ENCODE measurements at regions not wholly inside any gene's neighbourhood (a gene's known extent, or its start where the extent isn't known, plus 50 kb on each side); places are given as distances from the start of the nearest gene placed in this dataset.

DNA sequence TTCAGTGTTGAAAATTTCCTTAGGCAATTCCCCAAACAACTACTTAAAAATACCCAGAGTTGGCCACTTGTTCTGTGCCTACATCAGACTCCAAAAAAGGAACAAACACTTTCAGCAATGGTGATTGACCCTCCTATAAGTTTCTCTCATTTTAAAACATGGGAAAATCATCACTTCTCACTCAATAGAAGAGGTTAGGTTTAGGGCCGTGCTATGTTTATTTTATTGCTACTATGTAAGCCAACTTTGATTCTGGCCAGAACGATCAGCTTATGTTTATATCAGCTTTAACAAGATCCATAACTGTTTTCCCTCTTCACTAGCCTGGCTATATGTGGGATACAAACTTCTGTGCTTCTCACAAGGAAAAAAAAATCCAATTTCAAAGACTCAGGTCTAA lies 133.1 kb downstream of the MTNR1A start:
- Histone ChIP-seq H3K36me3 (replicated peaks in 1 of 2; ENCODE audit: control insufficient read depth in 2 of 2, insufficient read depth in 2 of 2, low read length in 2 of 2) (no peaks in the 10 kb centered on the region), H3K9ac (ENCODE audit: low read depth, low read length, poor library complexity) (no peak overlapping the region), H3K18ac (ENCODE audit: low read length) (no peak overlapping the region), H2BK12ac (ENCODE audit: low read length) (no peak overlapping the region), H2AK5ac (ENCODE audit: low read depth, low read length) (no peak overlapping the region), H4K91ac (ENCODE audit: low read depth, low read length, poor library complexity) (no peak overlapping the region), H3K23ac (ENCODE audit: low read depth, low read length, poor library complexity) (no peak overlapping the region), H3K4me2 (ENCODE audit: insufficient read depth, low read length, poor library complexity, severe bottlenecking) (no peak overlapping the region), H2BK5ac (ENCODE audit: low read length) (no peak overlapping the region), H4K8ac (ENCODE audit: low read depth, low read length) (no peak overlapping the region), H3K14ac (ENCODE audit: low read length) (no peak overlapping the region), H3K79me1 (ENCODE audit: low read depth, low read length) (no peaks in the 10 kb centered on the region), H3K4me1 (ENCODE audit: control insufficient read depth in 2 of 2, insufficient read depth in 1 of 2, low read depth in 1 of 2, low read length in 2 of 2) (no peaks in the 10 kb centered on the region), H3K27ac (replicated peaks; ENCODE audit: low read length) (no peak overlapping the region), H3K4me3 (ENCODE audit: low read length in 2 of 2) (no peak overlapping the region), H2BK15ac (ENCODE audit: low read length) (no peak overlapping the region), H2AFZ (ENCODE audit: low read length) (no peak overlapping the region), H3K9me3 (replicated peaks in 1 of 2; ENCODE audit: control insufficient read depth in 2 of 2, insufficient read depth in 1 of 2, low read depth in 1 of 2, low read length in 2 of 2) (no peaks in the 10 kb centered on the region), H3K27me3 (ENCODE audit: control insufficient read depth in 3 of 3, insufficient read depth in 3 of 3, low read depth in 1 of 3, low read length in 3 of 3) (peaks cover 0 to 5% (median 0%) of the 10 kb centered on the region in 3 experiments), H2BK120ac (ENCODE audit: low read depth, low read length) (no peak overlapping the region), H3K4ac (ENCODE audit: low read length) (no peak overlapping the region)
- DNase-seq (ENCODE audit: low spot score) = no peak
- WGBS, 2 donors (ENCODE audit: extremely low coverage in 2 of 2, insufficient read length in 2 of 2, insufficient replicate concordance in 1 of 2) = no CpG with 5 or more reads among the region's 2 CpGs

GRCh38 chr4:186416451-186417060 lies 138.8 kb downstream of the MTNR1A start:
- DNase-seq (ENCODE audit: low spot score) = no peak

DNA sequence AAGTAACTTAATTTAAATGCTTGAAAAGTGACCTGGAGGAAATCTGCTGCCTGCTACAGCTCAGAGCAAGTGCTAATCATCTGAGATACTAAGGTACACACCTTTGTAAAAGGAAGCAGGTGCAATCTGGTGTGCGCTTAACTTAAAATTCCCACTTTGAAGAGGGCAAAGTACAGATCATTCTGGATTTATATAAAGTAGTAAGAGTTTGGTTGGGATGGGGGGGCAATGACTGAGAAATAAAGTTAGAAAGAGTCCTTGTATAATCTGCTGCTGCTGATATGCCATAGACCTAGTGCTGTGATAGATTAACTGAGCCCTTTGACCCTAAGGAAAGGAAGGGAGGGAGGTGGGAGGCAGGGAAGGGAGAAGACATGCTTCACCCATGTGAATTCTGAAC lies 141.0 kb downstream of the MTNR1A start:
- Histone ChIP-seq H3K4me2 (ENCODE audit: insufficient read depth, low read length, poor library complexity, severe bottlenecking) (no peak overlapping the region), H3K27ac (replicated peaks; ENCODE audit: low read length) (no peak overlapping the region), H4K91ac (ENCODE audit: low read depth, low read length, poor library complexity) (no peak overlapping the region), H3K14ac (ENCODE audit: low read length) (no peak overlapping the region), H3K79me1 (ENCODE audit: low read depth, low read length) (no peaks in the 10 kb centered on the region), H3K9me3 (replicated peaks in 1 of 2; ENCODE audit: control insufficient read depth in 2 of 2, insufficient read depth in 1 of 2, low read depth in 1 of 2, low read length in 2 of 2) (no peaks in the 10 kb centered on the region), H3K4me3 (ENCODE audit: low read length in 2 of 2) (no peak overlapping the region), H2BK5ac (ENCODE audit: low read length) (no peak overlapping the region), H3K23ac (ENCODE audit: low read depth, low read length, poor library complexity) (no peak overlapping the region), H2AFZ (ENCODE audit: low read length) (no peak overlapping the region), H3K9ac (ENCODE audit: low read depth, low read length, poor library complexity) (no peak overlapping the region), H4K8ac (ENCODE audit: low read depth, low read length) (no peak overlapping the region), H3K4ac (ENCODE audit: low read length) (no peak overlapping the region), H3K4me1 (ENCODE audit: control insufficient read depth in 2 of 2, insufficient read depth in 1 of 2, low read depth in 1 of 2, low read length in 2 of 2) (no peaks in the 10 kb centered on the region), H3K36me3 (replicated peaks in 1 of 2; ENCODE audit: control insufficient read depth in 2 of 2, insufficient read depth in 2 of 2, low read length in 2 of 2) (no peaks in the 10 kb centered on the region), H2AK5ac (ENCODE audit: low read depth, low read length) (no peak overlapping the region), H3K18ac (ENCODE audit: low read length) (no peak overlapping the region), H2BK120ac (ENCODE audit: low read depth, low read length) (no peak overlapping the region), H2BK12ac (ENCODE audit: low read length) (no peak overlapping the region), H3K27me3 (ENCODE audit: control insufficient read depth in 3 of 3, insufficient read depth in 3 of 3, low read depth in 1 of 3, low read length in 3 of 3) (peaks cover 0 to 4% (median 0%) of the 10 kb centered on the region in 3 experiments), H2BK15ac (ENCODE audit: low read length) (no peak overlapping the region)
- DNase-seq (ENCODE audit: low spot score) = no peak
- no CpG with 5 or more reads among the region's 1 CpG for WGBS, 2 donors (ENCODE audit: extremely low coverage in 2 of 2, insufficient read length in 2 of 2, insufficient replicate concordance in 1 of 2)

More at GRCh38 chr4:186416451-186417060, 138.8 kb downstream of the MTNR1A start:
- no peak overlapping the region for H4K91ac ChIP-seq (ENCODE audit: low read depth, low read length, poor library complexity)
- H2AFZ ChIP-seq (ENCODE audit: low read length) = no peak overlapping the region
- no peak overlapping the region for H3K18ac ChIP-seq (ENCODE audit: low read length)
- no peak overlapping the region for H2BK12ac ChIP-seq (ENCODE audit: low read length)
- no peak overlapping the region for H3K23ac ChIP-seq (ENCODE audit: low read depth, low read length, poor library complexity)
- H3K27me3 ChIP-seq (ENCODE audit: control insufficient read depth in 3 of 3, insufficient read depth in 3 of 3, low read depth in 1 of 3, low read length in 3 of 3) = peaks cover 0 to 4% (median 0%) of the 10 kb centered on the region in 3 experiments
- no peak overlapping the region for H2BK120ac ChIP-seq (ENCODE audit: low read depth, low read length)
- no peak overlapping the region for H2BK5ac ChIP-seq (ENCODE audit: low read length)
- H3K27ac ChIP-seq (replicated peaks; ENCODE audit: low read length) = no peak overlapping the region
- no peak overlapping the region for H3K4ac ChIP-seq (ENCODE audit: low read length)
- H3K14ac ChIP-seq (ENCODE audit: low read length) = peak overlapping the region; percentile 32
- no peaks in the 10 kb centered on the region for H3K4me1 ChIP-seq (ENCODE audit: control insufficient read depth in 2 of 2, insufficient read depth in 1 of 2, low read depth in 1 of 2, low read length in 2 of 2)
- H3K4me2 ChIP-seq (ENCODE audit: insufficient read depth, low read length, poor library complexity, severe bottlenecking) = no peak overlapping the region
- H3K9ac ChIP-seq (ENCODE audit: low read depth, low read length, poor library complexity) = no peak overlapping the region
- H2AK5ac ChIP-seq (ENCODE audit: low read depth, low read length) = no peak overlapping the region
- H4K8ac ChIP-seq (ENCODE audit: low read depth, low read length) = no peak overlapping the region
- no CpG with 5 or more reads among the region's 5 CpGs for WGBS, 2 donors (ENCODE audit: extremely low coverage in 2 of 2, insufficient read length in 2 of 2, insufficient replicate concordance in 1 of 2)
- H3K36me3 ChIP-seq (replicated peaks in 1 of 2; ENCODE audit: control insufficient read depth in 2 of 2, insufficient read depth in 2 of 2, low read length in 2 of 2) = no peaks in the 10 kb centered on the region
- H2BK15ac ChIP-seq (ENCODE audit: low read length) = no peak overlapping the region
- H3K4me3 ChIP-seq (ENCODE audit: low read length in 2 of 2) = no peak overlapping the region
- no peaks in the 10 kb centered on the region for H3K79me1 ChIP-seq (ENCODE audit: low read depth, low read length)
- no peaks in the 10 kb centered on the region for H3K9me3 ChIP-seq (replicated peaks in 1 of 2; ENCODE audit: control insufficient read depth in 2 of 2, insufficient read depth in 1 of 2, low read depth in 1 of 2, low read length in 2 of 2)

DNA sequence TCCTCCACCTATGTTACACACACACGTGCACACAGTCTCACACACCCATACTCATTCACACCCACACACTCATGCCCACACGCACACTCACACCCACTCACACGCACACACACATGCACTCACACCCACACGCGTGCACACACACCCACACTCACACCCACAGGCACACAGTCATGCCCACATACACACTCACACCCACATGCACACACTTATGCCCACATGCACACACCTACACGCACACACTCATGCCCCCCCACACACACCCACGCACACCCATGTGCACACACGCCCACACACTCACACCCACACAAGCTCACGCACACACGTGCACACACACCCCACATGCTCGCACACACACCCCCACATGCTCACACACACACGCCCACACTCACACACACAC lies 140.0 kb downstream of the F11 start:
- H3K18ac ChIP-seq (ENCODE audit: low read length) = no peak overlapping the region
- WGBS, 2 donors (ENCODE audit: extremely low coverage in 2 of 2, insufficient read length in 2 of 2, insufficient replicate concordance in 1 of 2) = 100% methylated on average over 3 of the region's 12 CpGs; no CpG with 5 or more reads in 1 of the 2 donors

More for the DNA sequence above, 140.0 kb downstream of the F11 start:
- Histone ChIP-seq H3K27me3 (ENCODE audit: control insufficient read depth in 3 of 3, insufficient read depth in 3 of 3, low read depth in 1 of 3, low read length in 3 of 3) (no peaks in the 10 kb centered on the region), H3K4ac (ENCODE audit: low read length) (no peak overlapping the region), H3K9me3 (replicated peaks in 1 of 2; ENCODE audit: control insufficient read depth in 2 of 2, insufficient read depth in 1 of 2, low read depth in 1 of 2, low read length in 2 of 2) (peaks cover 0 to 5% of the 10 kb centered on the region in 2 donors), H2BK5ac (ENCODE audit: low read length) (no peak overlapping the region), H3K27ac (replicated peaks; ENCODE audit: low read length) (no peak overlapping the region), H2AFZ (ENCODE audit: low read length) (no peak overlapping the region), H3K4me1 (ENCODE audit: control insufficient read depth in 2 of 2, insufficient read depth in 1 of 2, low read depth in 1 of 2, low read length in 2 of 2) (peaks cover 0 to 2% of the 10 kb centered on the region in 2 donors), H3K4me3 (ENCODE audit: low read length in 2 of 2) (peak overlapping the region in 1 of 2 donors; percentile 47), H3K36me3 (replicated peaks in 1 of 2; ENCODE audit: control insufficient read depth in 2 of 2, insufficient read depth in 2 of 2, low read length in 2 of 2) (peaks cover 0 to 4% of the 10 kb centered on the region in 2 donors), H3K79me1 (ENCODE audit: low read depth, low read length) (no peaks in the 10 kb centered on the region), H4K8ac (ENCODE audit: low read depth, low read length) (no peak overlapping the region), H4K91ac (ENCODE audit: low read depth, low read length, poor library complexity) (peak overlapping the region; percentile 89), H2BK120ac (ENCODE audit: low read depth, low read length) (no peak overlapping the region), H3K23ac (ENCODE audit: low read depth, low read length, poor library complexity) (peak overlapping the region; percentile 47), H2AK5ac (ENCODE audit: low read depth, low read length) (no peak overlapping the region), H2BK12ac (ENCODE audit: low read length) (peak overlapping the region; percentile 24), H3K4me2 (ENCODE audit: insufficient read depth, low read length, poor library complexity, severe bottlenecking) (no peak overlapping the region), H3K9ac (ENCODE audit: low read depth, low read length, poor library complexity) (peak overlapping the region; percentile 7), H2BK15ac (ENCODE audit: low read length) (no peak overlapping the region), H3K14ac (ENCODE audit: low read length) (peak overlapping the region; percentile 4)
- DNase-seq (ENCODE audit: low spot score) = no peak

Measured in neuronal stem cell (in vitro differentiated cells).